ENCODE measurements at regions not wholly inside any gene's neighbourhood (a gene's known extent, or its start where the extent isn't known, plus 50 kb on each side); places are given as distances from the start of the nearest gene placed in this dataset.
"Not testable (repeated sequence)": the region's sequence is repeated elsewhere in the genome, so short reads cannot be mapped to it uniquely, and the experiment has no call there.

DNA sequence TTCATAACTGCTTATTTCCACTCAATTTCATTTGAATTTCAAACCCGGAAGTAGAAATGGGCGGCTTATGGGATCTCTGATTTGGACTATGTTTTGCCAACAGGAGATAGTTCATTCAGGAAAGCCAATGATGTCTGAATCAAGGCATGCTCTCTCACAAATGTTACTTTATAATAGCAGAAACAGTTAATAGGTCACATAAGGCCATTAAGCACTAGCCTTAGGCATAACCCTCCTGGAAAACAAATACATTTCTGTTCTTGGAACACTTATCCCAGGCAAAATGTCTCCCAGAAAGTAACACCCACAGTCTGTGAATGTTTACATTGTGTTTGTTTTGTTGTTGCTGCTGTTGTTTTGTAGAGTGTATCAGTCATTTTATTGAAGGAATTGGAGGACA lies 1347.2 kb upstream of the PCDH7 start:
- TF ChIP-seq CTCF (IDR thresholded peaks at IDR 0.05; ENCODE audit: insufficient read depth, missing control alignments): no peak
- no peak for DNase-seq (ENCODE audit: insufficient read length, low spot score)

GRCh38 chr4:29375716-29376115 lies 1344.5 kb upstream of the PCDH7 start:
- FAIRE-seq: no peak
- TF ChIP-seq CTCF (IDR thresholded peaks at IDR 0.05; ENCODE audit: insufficient read depth, missing control alignments): no peak
- no peak for DNase-seq (ENCODE audit: insufficient read length, low spot score)

More for the DNA sequence above, 1347.2 kb upstream of the PCDH7 start:
- no peak for FAIRE-seq

DNA sequence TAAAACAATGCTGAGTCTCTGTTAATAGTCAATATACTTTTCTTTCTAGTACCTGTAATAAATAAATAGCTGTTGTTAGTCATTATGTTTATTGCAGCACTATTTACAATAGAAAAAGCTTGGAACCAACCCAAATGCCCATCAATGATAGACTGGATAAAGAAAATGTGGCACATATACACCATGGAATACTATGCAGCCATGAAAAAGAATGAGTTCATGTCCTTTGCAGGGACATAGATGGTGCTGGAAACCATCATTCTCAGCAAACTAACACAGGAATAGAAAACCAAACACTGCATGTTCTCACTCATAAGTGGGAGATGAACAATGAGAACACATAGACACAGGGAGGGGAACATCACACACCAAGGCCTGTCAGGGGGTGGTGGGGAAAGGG lies 1341.9 kb upstream of the PCDH7 start:
- FAIRE-seq; DNase-seq (ENCODE audit: insufficient read length, low spot score): not testable (repeated sequence)

- FAIRE-seq (no peak), DNase-seq (ENCODE audit: insufficient read length, low spot score) (no peak)
- no peak for TF ChIP-seq CTCF (IDR thresholded peaks at IDR 0.05; ENCODE audit: insufficient read depth, missing control alignments)
Observed at GRCh38 chr4:29390921-29391320, 1329.2 kb upstream of the PCDH7 start.

- FAIRE-seq: no peak
- DNase-seq (ENCODE audit: insufficient read length, low spot score): no peak
- TF ChIP-seq CTCF (IDR thresholded peaks at IDR 0.05; ENCODE audit: insufficient read depth, missing control alignments): no peak
Observed at GRCh38 chr4:29405116-29405515, 1315.1 kb upstream of the PCDH7 start.

- no peak for FAIRE-seq
- no peak for DNase-seq (ENCODE audit: insufficient read length, low spot score)
- TF ChIP-seq CTCF (IDR thresholded peaks at IDR 0.05; ENCODE audit: insufficient read depth, missing control alignments): no peak
Observed at GRCh38 chr4:29415771-29416170, 1304.4 kb upstream of the PCDH7 start.

DNA sequence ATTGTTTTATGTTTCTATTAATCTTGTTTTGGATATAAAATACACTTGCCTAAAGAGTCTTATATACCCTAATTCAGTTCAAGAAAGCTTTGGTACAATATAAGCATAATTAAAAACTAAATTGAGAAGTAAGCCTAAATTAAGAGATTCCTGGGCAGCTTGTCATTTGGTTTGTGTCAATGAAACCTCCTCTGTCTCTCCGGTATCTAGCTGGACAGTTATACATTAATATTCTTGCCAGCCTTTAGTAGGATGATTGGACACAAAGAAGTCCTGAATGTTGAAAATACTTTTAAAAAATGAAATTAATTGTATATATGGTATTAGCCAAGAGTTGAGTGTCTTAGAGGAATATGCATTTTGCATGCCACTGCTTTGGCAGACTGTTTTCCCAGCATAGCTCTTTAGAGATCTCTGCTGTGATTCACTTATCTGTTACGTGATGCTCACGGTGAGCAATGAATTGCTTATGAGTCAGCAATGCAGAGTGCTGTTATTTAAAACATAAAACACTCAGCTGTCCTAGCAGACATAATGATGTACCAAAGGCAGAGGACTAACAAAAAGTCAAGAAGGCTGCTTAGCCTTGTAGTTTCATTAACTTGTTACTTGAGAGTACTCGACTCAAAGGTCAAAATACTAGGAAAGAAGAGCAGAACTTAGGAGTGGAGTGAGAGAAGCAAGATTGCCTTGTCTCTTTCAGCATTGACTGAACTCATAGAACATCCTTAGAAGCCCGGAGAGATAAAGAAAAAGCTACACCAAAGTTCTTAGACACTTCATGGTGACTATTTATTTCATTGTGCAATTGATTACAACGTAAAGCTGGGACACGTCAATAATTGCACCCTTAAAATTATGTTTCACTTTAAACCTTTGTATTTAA lies 1296.1 kb upstream of the PCDH7 start:
- TF ChIP-seq CTCF (IDR thresholded peaks at IDR 0.05; ENCODE audit: insufficient read depth, missing control alignments): no peak
- FAIRE-seq: no peak
- DNase-seq (ENCODE audit: insufficient read length, low spot score): no peak
